ENCODE measurements at regions not wholly inside any gene's neighbourhood (a gene's known extent, or its start where the extent isn't known, plus 50 kb on each side); places are given as distances from the start of the nearest gene placed in this dataset.

DNA sequence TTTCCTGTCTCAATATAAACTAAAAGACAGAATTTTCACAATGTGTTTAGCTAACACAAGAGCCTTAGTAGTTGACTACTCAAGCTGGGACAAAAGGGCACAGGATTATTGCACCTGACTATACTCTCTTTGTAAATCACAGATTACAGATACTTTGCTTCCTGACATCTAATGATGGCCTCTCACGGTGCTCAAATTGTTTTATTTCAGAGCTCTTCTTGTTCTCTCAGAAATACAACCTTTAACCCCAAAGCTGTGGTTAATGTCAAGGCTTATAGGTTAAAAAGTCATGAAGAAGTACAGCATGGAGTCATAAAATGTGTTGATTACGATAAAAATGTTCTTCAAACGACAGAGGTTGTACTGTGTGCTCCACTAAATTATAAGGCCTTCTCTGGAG lies 89.9 kb upstream of the CPNE8 start:
- no peaks in the 10 kb centered on the region for H3K79me2 ChIP-seq (ENCODE audit: control insufficient read depth, insufficient read depth, low read length)
- dilution Hi-C loops (cut with MboI; ENCODE audit: extremely low pct_ligation_motif_present, low sequenced_read_pairs) = no loop called here
- H4K20me1 ChIP-seq (ENCODE audit: control insufficient read depth, extremely low read depth, insufficient read depth, low read length) = no peaks in the 10 kb centered on the region
- DNase-seq (ENCODE audit: low read depth, low spot score) (no peak), FAIRE-seq (no peak)
- H3K9ac ChIP-seq (ENCODE audit: control insufficient read depth, extremely low read depth, insufficient read depth, low read length) = no peak overlapping the region
- no peak overlapping the region for H2AFZ ChIP-seq (ENCODE audit: control insufficient read depth, low read length)
- H3K9me1 ChIP-seq (ENCODE audit: control insufficient read depth, extremely low read depth, insufficient read depth, low read length) = no peaks in the 10 kb centered on the region
- no peak overlapping the region for H3K4me2 ChIP-seq (ENCODE audit: control insufficient read depth, extremely low read depth, insufficient read depth, low read depth, low read length)
- no peaks in the 10 kb centered on the region for H3K4me1 ChIP-seq (ENCODE audit: control insufficient read depth, extremely low read depth, insufficient read depth, low read length)
- H3K4me3 ChIP-seq (ENCODE audit: control insufficient read depth in 2 of 3, extremely low read depth in 1 of 3, insufficient read depth in 2 of 3, low read depth in 1 of 3, low read length in 3 of 3) = no peak overlapping the region
- no peaks in the 10 kb centered on the region for H3K9me3 ChIP-seq (ENCODE audit: control insufficient read depth, low read depth, low read length)
- H3K36me3 ChIP-seq (ENCODE audit: control insufficient read depth in 2 of 2, extremely low read depth in 1 of 2, insufficient read depth in 2 of 2, low read length in 2 of 2) = no peaks in the 10 kb centered on the region
- TF ChIP-seq EZH2 (IDR thresholded peaks at IDR 0.05; ENCODE audit: low read length) = no peak
- TF ChIP-seq, protein P1, sequence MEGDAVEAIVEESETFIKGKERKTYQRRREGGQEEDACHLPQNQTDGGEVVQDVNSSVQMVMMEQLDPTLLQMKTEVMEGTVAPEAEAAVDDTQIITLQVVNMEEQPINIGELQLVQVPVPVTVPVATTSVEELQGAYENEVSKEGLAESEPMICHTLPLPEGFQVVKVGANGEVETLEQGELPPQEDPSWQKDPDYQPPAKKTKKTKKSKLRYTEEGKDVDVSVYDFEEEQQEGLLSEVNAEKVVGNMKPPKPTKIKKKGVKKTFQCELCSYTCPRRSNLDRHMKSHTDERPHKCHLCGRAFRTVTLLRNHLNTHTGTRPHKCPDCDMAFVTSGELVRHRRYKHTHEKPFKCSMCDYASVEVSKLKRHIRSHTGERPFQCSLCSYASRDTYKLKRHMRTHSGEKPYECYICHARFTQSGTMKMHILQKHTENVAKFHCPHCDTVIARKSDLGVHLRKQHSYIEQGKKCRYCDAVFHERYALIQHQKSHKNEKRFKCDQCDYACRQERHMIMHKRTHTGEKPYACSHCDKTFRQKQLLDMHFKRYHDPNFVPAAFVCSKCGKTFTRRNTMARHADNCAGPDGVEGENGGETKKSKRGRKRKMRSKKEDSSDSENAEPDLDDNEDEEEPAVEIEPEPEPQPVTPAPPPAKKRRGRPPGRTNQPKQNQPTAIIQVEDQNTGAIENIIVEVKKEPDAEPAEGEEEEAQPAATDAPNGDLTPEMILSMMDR (optimal IDR thresholded peaks at IDR 0.05 in 1 of 3, IDR thresholded peaks at IDR 0.05 in 1 of 3, conservative IDR thresholded peaks at IDR 0.05 in 1 of 3; ENCODE audit: extremely low read depth in 1 of 3, insufficient read depth in 2 of 3, low read length in 3 of 3) = no peak
- no peak overlapping the region for H3K27ac ChIP-seq (ENCODE audit: control insufficient read depth, insufficient read depth, low read length)
- no peaks in the 10 kb centered on the region for H3K27me3 ChIP-seq (ENCODE audit: control insufficient read depth, extremely low read depth, insufficient read depth, low read length)

DNA sequence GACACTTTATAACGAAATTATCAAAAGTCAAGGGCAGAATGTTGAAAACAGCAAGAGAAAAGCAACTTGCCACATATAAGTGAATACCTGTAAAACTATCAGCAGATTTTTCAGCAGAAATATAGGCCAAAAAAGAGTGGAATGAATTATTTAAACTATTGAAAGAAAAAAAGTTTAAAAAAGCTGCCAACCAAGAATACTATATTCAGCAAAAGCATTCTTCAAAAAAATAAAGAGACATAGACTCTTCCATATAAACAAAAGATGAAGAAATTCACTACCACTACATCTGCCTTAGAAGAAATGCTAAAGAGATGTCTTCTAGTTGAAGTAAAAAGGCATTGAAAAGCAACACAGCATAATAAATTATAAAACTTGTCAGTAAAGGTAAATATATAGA lies 80.6 kb upstream of the CPNE8 start:
- Histone ChIP-seq H4K20me1 (ENCODE audit: control insufficient read depth, extremely low read depth, insufficient read depth, low read length) (no peaks in the 10 kb centered on the region), H2AFZ (ENCODE audit: control insufficient read depth, low read length) (no peak overlapping the region), H3K4me1 (ENCODE audit: control insufficient read depth, extremely low read depth, insufficient read depth, low read length) (no peaks in the 10 kb centered on the region), H3K27me3 (ENCODE audit: control insufficient read depth, extremely low read depth, insufficient read depth, low read length) (no peaks in the 10 kb centered on the region), H3K79me2 (ENCODE audit: control insufficient read depth, insufficient read depth, low read length) (no peaks in the 10 kb centered on the region), H3K9me1 (ENCODE audit: control insufficient read depth, extremely low read depth, insufficient read depth, low read length) (no peaks in the 10 kb centered on the region), H3K36me3 (ENCODE audit: control insufficient read depth in 2 of 2, extremely low read depth in 1 of 2, insufficient read depth in 2 of 2, low read length in 2 of 2) (no peaks in the 10 kb centered on the region), H3K4me2 (ENCODE audit: control insufficient read depth, extremely low read depth, insufficient read depth, low read depth, low read length) (no peak overlapping the region), H3K9ac (ENCODE audit: control insufficient read depth, extremely low read depth, insufficient read depth, low read length) (no peak overlapping the region), H3K27ac (ENCODE audit: control insufficient read depth, insufficient read depth, low read length) (no peak overlapping the region), H3K4me3 (ENCODE audit: control insufficient read depth in 2 of 3, extremely low read depth in 1 of 3, insufficient read depth in 2 of 3, low read depth in 1 of 3, low read length in 3 of 3) (no peak overlapping the region), H3K9me3 (ENCODE audit: control insufficient read depth, low read depth, low read length) (no peaks in the 10 kb centered on the region)
- dilution Hi-C loops (cut with MboI; ENCODE audit: extremely low pct_ligation_motif_present, low sequenced_read_pairs) = no loop called here
- no peak for TF ChIP-seq EZH2 (IDR thresholded peaks at IDR 0.05; ENCODE audit: low read length)
- TF ChIP-seq, protein P1 (optimal IDR thresholded peaks at IDR 0.05 in 1 of 3, IDR thresholded peaks at IDR 0.05 in 1 of 3, conservative IDR thresholded peaks at IDR 0.05 in 1 of 3; ENCODE audit: extremely low read depth in 1 of 3, insufficient read depth in 2 of 3, low read length in 3 of 3) = no peak
- no peak for FAIRE-seq
- DNase-seq (ENCODE audit: low read depth, low spot score) = no peak

All from keratinocyte (primary cell).